H9 (cell line): ENCODE measurements at regions not wholly inside any gene's neighbourhood (a gene's known extent, or its start where the extent isn't known, plus 50 kb on each side); places are given as distances from the start of the nearest gene placed in this dataset.

Experiments
- DNase-seq: peaks from one replicate; pipeline ENCODE4 v3.0.0-alpha.2; 2017
- H2AFZ ChIP-seq: one replicate; pipeline ENCODE4 v1.6.1; 2013; ENCODE audit warnings: mild to moderate bottlenecking, low read length, control low read depth, moderate library complexity
- H2AK5ac ChIP-seq: 2 replicates; pipeline ENCODE4 v1.6.1; 2013; ENCODE audit warnings: low read length, control low read depth, mixed read lengths; ENCODE audit not compliant: insufficient read length
- H2BK120ac ChIP-seq: one replicate; pipeline ENCODE4 v1.6.1; 2013; ENCODE audit warnings: low read depth, mild to moderate bottlenecking, low read length, control low read depth, inconsistent platforms; ENCODE audit not compliant: poor library complexity, severe bottlenecking
- H2BK12ac ChIP-seq: 2 replicates; pipeline ENCODE4 v1.6.1; 2013; ENCODE audit warnings: low read length, control low read depth, mixed read lengths, low read depth; ENCODE audit not compliant: insufficient read length
- H2BK15ac ChIP-seq: 2 replicates; pipeline ENCODE4 v1.6.1; 2013; ENCODE audit warnings: low read depth, low read length, control low read depth
- H2BK20ac ChIP-seq: one replicate; pipeline ENCODE4 v1.6.1; 2013; ENCODE audit warnings: low read depth, mild to moderate bottlenecking, low read length, control low read depth, inconsistent platforms; ENCODE audit not compliant: poor library complexity, severe bottlenecking
- H2BK5ac ChIP-seq: 2 replicates; pipeline ENCODE4 v1.6.1; 2013; ENCODE audit warnings: low read length, control low read depth, mixed read lengths; ENCODE audit not compliant: insufficient read length
- H3K14ac ChIP-seq: 2 replicates; pipeline ENCODE4 v1.6.1; 2013; ENCODE audit warnings: low read length, control low read depth; ENCODE audit not compliant: insufficient read depth
- H3K18ac ChIP-seq: 2 replicates; pipeline ENCODE4 v1.6.1; 2013; ENCODE audit warnings: low read depth, mild to moderate bottlenecking, mixed read lengths, low read length, control low read depth; ENCODE audit not compliant: insufficient read length
- H3K23ac ChIP-seq: 2 replicates; pipeline ENCODE4 v1.6.1; 2013; ENCODE audit warnings: low read length, control low read depth, mixed read lengths, low read depth; ENCODE audit not compliant: insufficient read length
- H3K23me2 ChIP-seq: 2 replicates; pipeline ENCODE4 v1.6.1; 2013; ENCODE audit warnings: low read depth, mild to moderate bottlenecking, mixed read lengths, low read length, control low read depth; ENCODE audit not compliant: insufficient read length, poor library complexity, severe bottlenecking
- H3K27ac ChIP-seq: 2 replicates; pipeline ENCODE4 v1.5.1; 2013; ENCODE audit warnings: low read length, control low read depth, mixed read lengths, low read depth; ENCODE audit not compliant: insufficient read length
- H3K27me3 ChIP-seq: 2 replicates; pipeline ENCODE4 v1.6.1; 2013; ENCODE audit warnings: low read length, control low read depth, inconsistent platforms; ENCODE audit not compliant: insufficient read depth
- H3K4ac ChIP-seq: 2 replicates; pipeline ENCODE4 v1.6.1; 2013; ENCODE audit warnings: low read depth, mild to moderate bottlenecking, control low read depth, inconsistent platforms, low read length, moderate library complexity
- H3K4me1 ChIP-seq: 2 replicates; pipeline ENCODE4 v1.6.1; 2013; ENCODE audit warnings: low read length, control low read depth, inconsistent platforms; ENCODE audit not compliant: insufficient read depth
- H3K4me2 ChIP-seq: 2 replicates; pipeline ENCODE4 v1.6.1; 2013; ENCODE audit warnings: low read length, control low read depth, mixed read lengths; ENCODE audit not compliant: insufficient read length, insufficient read depth
- H3K56ac ChIP-seq: 2 replicates; pipeline ENCODE4 v1.6.1; 2013; ENCODE audit warnings: low read depth, mild to moderate bottlenecking, mixed read lengths, low read length, control low read depth; ENCODE audit not compliant: insufficient read length
- H3K79me1 ChIP-seq: 2 replicates; pipeline ENCODE4 v1.6.1; 2013; ENCODE audit warnings: low read depth, mild to moderate bottlenecking, moderate library complexity, low read length, control low read depth, inconsistent platforms; ENCODE audit not compliant: insufficient read depth, poor library complexity, severe bottlenecking
- H3K79me2 ChIP-seq: 2 replicates; pipeline ENCODE4 v1.6.1; 2013; ENCODE audit warnings: low read length, control low read depth, inconsistent platforms; ENCODE audit not compliant: insufficient read depth
- H3K9ac ChIP-seq: 2 replicates; pipeline ENCODE4 v1.6.1; 2013; ENCODE audit warnings: low read length, control low read depth, mixed read lengths; ENCODE audit not compliant: insufficient read length; ENCODE audit errors: extremely low read depth
- H3K9me3 ChIP-seq: one replicate; pipeline ENCODE4 v1.6.1; 2013; ENCODE audit warnings: low read depth, low read length, inconsistent platforms; ENCODE audit not compliant: control insufficient read depth
- H3T11ph ChIP-seq: one replicate; pipeline ENCODE4 v1.6.1; 2013; ENCODE audit warnings: mild to moderate bottlenecking, low read length, control low read depth, inconsistent platforms
- H4K20me1 ChIP-seq: one replicate; pipeline ENCODE4 v1.6.1; 2013; ENCODE audit not compliant: control insufficient read depth, insufficient read length, insufficient read depth
- H4K5ac ChIP-seq: 2 replicates; pipeline ENCODE4 v1.6.1; 2013; ENCODE audit warnings: low read depth, mild to moderate bottlenecking, mixed read lengths, low read length, control low read depth; ENCODE audit not compliant: insufficient read length
- H4K8ac ChIP-seq: replicated peaks from 2 replicates; pipeline ENCODE4 v1.6.1; 2013; ENCODE audit warnings: low read length, control low read depth, mixed read lengths, low read depth; ENCODE audit not compliant: insufficient read length
- H4K91ac ChIP-seq: 2 replicates; pipeline ENCODE4 v1.6.1; 2013; ENCODE audit warnings: low read depth, mild to moderate bottlenecking, moderate library complexity, mixed read lengths, low read length, control low read depth; ENCODE audit not compliant: insufficient read length
- H3K27ac Mint-ChIP-seq, 3 experiments: 2 replicates in 2 of 3; 3 replicates in 1 of 3; pipeline ENCODE4 v1.8.0; 2020 to 2021; ENCODE audit warnings: mixed read lengths in 3 of 3, mild to moderate bottlenecking in 1 of 3, moderate library complexity in 1 of 3
- H3K27me3 Mint-ChIP-seq: 2 replicates; pipeline ENCODE4 v1.8.0; 2021; ENCODE audit warnings: low read depth, mild to moderate bottlenecking, moderate library complexity, mixed read lengths
- H3K36me3 Mint-ChIP-seq, 3 experiments: 2 replicates in 2 of 3; 3 replicates in 1 of 3; pipeline ENCODE4 v1.8.0; 2020 to 2021; ENCODE audit warnings: low read depth in 3 of 3, mixed read lengths in 3 of 3; ENCODE audit not compliant: insufficient read depth in 1 of 3
- H3K4me1 Mint-ChIP-seq, 2 experiments: 2 replicates each; pipeline ENCODE4 v1.8.0; 2020; ENCODE audit warnings: mixed read lengths in 2 of 2
- H3K4me3 Mint-ChIP-seq, 2 experiments: 2 replicates in 1 of 2; 3 replicates in 1 of 2; pipeline ENCODE4 v1.8.0; 2020 to 2021; ENCODE audit warnings: mild to moderate bottlenecking in 2 of 2, mixed read lengths in 2 of 2, moderate library complexity in 1 of 2
- H3K9me3 Mint-ChIP-seq, 2 experiments: 2 replicates in 1 of 2; 3 replicates in 1 of 2; pipeline ENCODE4 v1.8.0; 2020; ENCODE audit warnings: mild to moderate bottlenecking in 2 of 2, mixed read lengths in 2 of 2, moderate library complexity in 1 of 2
- CTCF ChIP-seq: fragments of 200-600 bp; sonication (generic); conservative IDR thresholded peaks from 3 replicates; pipeline ENCODE4 v1.8.0; 2021; ENCODE audit warnings: antibody characterized with exemption, mild to moderate bottlenecking
- WGBS: extraction: QIAGEN DNeasy Blood & Tissue Kit; methylation state at CpG from one replicate; pipeline ENCODE4 v1.1.7; 2013; ENCODE audit warnings: missing lambda C conversion rate, low lambda C conversion rate, mixed read lengths; ENCODE audit not compliant: insufficient read length; ENCODE audit errors: extremely low coverage; 5-methylcytosine and 5-hydroxymethylcytosine counted together

- Histone ChIP-seq H3K56ac (no peak overlapping the region), H2AK5ac (no peak overlapping the region), H3K27ac (no peak overlapping the region), H4K8ac (no peak overlapping the region), H4K20me1 (no peaks in the 10 kb centered on the region), H3K4ac (no peak overlapping the region), H3K4me2 (no peak overlapping the region), H3K9me3 (no peaks in the 10 kb centered on the region), H2BK12ac (no peak overlapping the region), H2BK120ac (no peak overlapping the region), H3K27me3 (no peaks in the 10 kb centered on the region), H3K23me2 (no peaks in the 10 kb centered on the region), H3K9ac (no peak overlapping the region), H2BK20ac (no peak overlapping the region), H3K18ac (no peak overlapping the region), H2BK15ac (no peak overlapping the region), H4K5ac (no peak overlapping the region), H3K79me1 (no peaks in the 10 kb centered on the region), H2BK5ac (no peak overlapping the region), H2AFZ (no peak overlapping the region), H3T11ph (no peak overlapping the region), H3K79me2 (no peaks in the 10 kb centered on the region), H3K14ac (no peak overlapping the region), H4K91ac (no peak overlapping the region), H3K4me1 (no peaks in the 10 kb centered on the region), H3K23ac (no peak overlapping the region)
- no CpG with 5 or more reads among the region's 2 CpGs for WGBS
- Mint-ChIP-seq H3K27me3 (no peaks in the 10 kb centered on the region), H3K27ac (no peak overlapping the region), H3K4me1 (peaks cover 0 to 2% of the 10 kb centered on the region in 2 experiments; a peak in 3 of 4 replicates), H3K9me3 (peaks cover 8 to 17% of the 10 kb centered on the region in 2 experiments), H3K36me3 (peaks cover 3 to 13% (median 3%) of the 10 kb centered on the region in 3 experiments), H3K4me3 (no peak overlapping the region)
- DNase-seq: no peak
- TF ChIP-seq CTCF: no peak
Measured at GRCh38 chr15:48052946-48053345, 67.8 kb upstream of the SLC24A5 start.
